ENCODE measurements at regions not wholly inside any gene's neighbourhood (a gene's known extent, or its start where the extent isn't known, plus 50 kb on each side); places are given as distances from the start of the nearest gene placed in this dataset.

GRCh38 chr4:31022702-31023101 is 302.5 kb downstream of the PCDH7 start:
- intact Hi-C loops (cut with micrococcal nuclease) = loop anchor here (5.0 to 10.0 kb wide), 3 partner anchors 70 to 250 kb away; no protein-coding TSS in a partner anchor
- no peaks in the 10 kb centered on the region for H4K20me1 ChIP-seq (ENCODE audit: insufficient read depth)
- no TSS peak for BruUV-seq (replicated peaks)
- H3K27me3 ChIP-seq (ENCODE audit: insufficient read depth, low read length) = no peaks in the 10 kb centered on the region
- no peak for DNase-seq (ENCODE audit: low read depth, low spot score)
- H3K27ac ChIP-seq (ENCODE audit: low read depth, low read length) = peak overlapping the region; percentile 91
- ATAC-seq = no peak
- H3K4me3 ChIP-seq (replicated peaks in 1 of 2; ENCODE audit: low read depth in 1 of 2, low read length in 2 of 2) = peak overlapping the region; percentile 16 to 46
- H3K4me1 ChIP-seq (ENCODE audit: control insufficient read depth in 1 of 2, insufficient read depth in 2 of 2, low read length in 2 of 2) = peaks cover 96 to 98% of the 10 kb centered on the region in 2 experiments
- H3K9me2 ChIP-seq (ENCODE audit: insufficient read depth) = no peaks in the 10 kb centered on the region
- ChIA-PET RAD21 (ENCODE audit: low non-redundant PET in 1 of 2, low total read pairs in 2 of 2, uncharacterized antibody in 2 of 2, unreplicated experiment in 2 of 2) (no interaction called here), POLR2A (interaction anchor here (0.9 kb wide), 1 partner anchor 38 kb away, joined by 3 read pairs; no protein-coding TSS in a partner anchor), CTCF (no interaction called here)
- peak overlapping the region; percentile 78 for H3K9ac ChIP-seq (ENCODE audit: low read length)
- H3K4me2 ChIP-seq (ENCODE audit: low read length) = peak overlapping the region; percentile 74
- peaks cover 98% of the 10 kb centered on the region for H3K79me2 ChIP-seq (ENCODE audit: insufficient read depth, low read length)
- no peaks in the 10 kb centered on the region for H3K9me3 ChIP-seq (ENCODE audit: control insufficient read depth in 1 of 2, insufficient read depth in 1 of 2, low read depth in 1 of 2, low read length in 2 of 2)
- H3K36me3 ChIP-seq (ENCODE audit: control insufficient read depth in 1 of 2, insufficient read depth in 2 of 2, low read length in 2 of 2) = no peaks in the 10 kb centered on the region
- no peak overlapping the region for H2AFZ ChIP-seq (ENCODE audit: low read depth, low read length, poor library complexity, severe bottlenecking)
- no peak for TF ChIP-seq SIN3A (IDR thresholded peaks at IDR 0.05; ENCODE audit: low read depth)
- no peak for TF ChIP-seq SRF (IDR thresholded peaks at IDR 0.05; ENCODE audit: low read depth)
- TF ChIP-seq POLR2A (IDR thresholded peaks at IDR 0.05; ENCODE audit: borderline replicate concordance, extremely low read depth, insufficient read depth, insufficient read length) = no peak
- peak; percentile 32 for TF ChIP-seq JUND (IDR thresholded peaks at IDR 0.05)
- peak; percentile 35 for TF ChIP-seq FOSL1 (IDR thresholded peaks at IDR 0.05; ENCODE audit: low read depth)
- TF ChIP-seq EZH2 (IDR thresholded peaks at IDR 0.05) = no peak
- peak; percentile 17; the same call in 1 of the 2 replicates for TF ChIP-seq RAD21 (IDR thresholded peaks at IDR 0.05; ENCODE audit: low read depth)
- no peak for TF ChIP-seq POLR2AphosphoS5 (IDR thresholded peaks at IDR 0.05; ENCODE audit: low read depth, low read length)
- TF ChIP-seq ZNF274 (IDR thresholded peaks at IDR 0.05; ENCODE audit: low read depth, low read length) = no peak
- no peak for TF ChIP-seq ELF1 (IDR thresholded peaks at IDR 0.05; ENCODE audit: borderline replicate concordance, low read depth)
- no peak for TF ChIP-seq CTCF (IDR thresholded peaks at IDR 0.05 in 2 of 3, conservative IDR thresholded peaks at IDR 0.05 in 1 of 3; ENCODE audit: borderline replicate concordance in 1 of 3, insufficient read depth in 1 of 3, low read depth in 2 of 3, low read length in 2 of 3)
- TF ChIP-seq ZBTB33 (IDR thresholded peaks at IDR 0.05; ENCODE audit: extremely low read depth, insufficient replicate concordance, low read length) = no peak
- TF ChIP-seq SP1 (IDR thresholded peaks at IDR 0.05; ENCODE audit: low read depth) = peak; percentile 56; the same call in 1 of the 2 replicates
- no peak for TF ChIP-seq CEBPB (IDR thresholded peaks at IDR 0.05; ENCODE audit: low read depth)
- no peak for TF ChIP-seq CBX3 (IDR thresholded peaks at IDR 0.05; ENCODE audit: low read depth)
- 0 out of 2 replicates have a peak, but pooled peaks have one; percentile 16 for TF ChIP-seq MAX (IDR thresholded peaks at IDR 0.05)
- TF ChIP-seq ATF3 (IDR thresholded peaks at IDR 0.05) = peak; percentile 16; the same call in 1 of the 2 replicates
- TF ChIP-seq YY1 (IDR thresholded peaks at IDR 0.05; ENCODE audit: extremely low read depth, insufficient replicate concordance, low read depth, low read length) = no peak
- no peak for TF ChIP-seq EGR1 (IDR thresholded peaks at IDR 0.05; ENCODE audit: low read depth)
- TF ChIP-seq REST (IDR thresholded peaks at IDR 0.05; ENCODE audit: low read depth) = no peak
- TF ChIP-seq TCF7L2 (IDR thresholded peaks at IDR 0.05; ENCODE audit: borderline replicate concordance, extremely low read depth, insufficient read depth, insufficient read length) = no peak
- TF ChIP-seq ZFX (IDR thresholded peaks at IDR 0.05) = no peak

Data from HCT116 (cell line).